HepG2 (cell line): ENCODE measurements at regions not wholly inside any gene's neighbourhood (a gene's known extent, or its start where the extent isn't known, plus 50 kb on each side); places are given as distances from the start of the nearest gene placed in this dataset.
A peak's percentile ranks its signal among the peaks of the same experiment; 100 is the strongest.

Experiments used
- ATAC-seq: fragments of 200-7000 bp; cut with Tn5 transposase; 3 replicates; pipeline ENCODE4 v1.9.1; 2020; ENCODE audit warnings: mild to moderate bottlenecking, moderate library complexity
- BruUV-seq: library from RNA; stranded (reverse); fragments of 400-500 nt; replicated peaks from 2 replicates; lab custom pipeline; 2021; lab: Mats Ljungman, UMichigan
- CTCF ChIA-PET: fragments of 300-600 bp; formaldehyde crosslinking; extraction: SDS; loops from one replicate; lab custom pipeline; 2021; ENCODE audit warnings: low total read pairs, inconsistent platforms, low intra/inter-chr PET ratio; lab: Yijun Ruan, JAX
- POLR2A ChIA-PET: fragments of 350-600 bp; sonication (Branson Sonifier 250); formaldehyde crosslinking; loops from one replicate; lab custom pipeline; 2020; ENCODE audit warnings: antibody characterized with exemption, inconsistent platforms; lab: Yijun Ruan, JAX
- DNase-seq: peaks from one replicate; pipeline ENCODE4 v3.0.0-alpha.2; 2015; ENCODE audit warnings: low spot score
- FAIRE-seq: peaks from 3 replicates; lab custom pipeline; 2011; peaks lifted over from hg19 to GRCh38; lab: Jason Lieb, UNC
- H2AFZ ChIP-seq: one replicate; pipeline ENCODE4 v1.6.1; 2011; ENCODE audit warnings: low read length, inconsistent platforms
- H3K27ac ChIP-seq: fragments of 300-600 bp; 3 replicates; pipeline ENCODE4 v1.8.0; 2011; ENCODE audit warnings: mixed run types, mild to moderate bottlenecking, mixed read lengths, low read length, inconsistent platforms; ENCODE audit not compliant: insufficient read depth; ENCODE audit errors: extremely low read length
- H3K27me3 ChIP-seq, 2 experiments: fragments of 200-600 bp in 1 of 2; 2 replicates in 1 of 2; 3 replicates in 1 of 2; pipeline versions ENCODE4 v1.6.0 to v1.8.0; 2011; ENCODE audit warnings: low read length in 2 of 2, mild to moderate bottlenecking in 2 of 2, moderate library complexity in 2 of 2, inconsistent platforms in 1 of 2; ENCODE audit not compliant: insufficient read depth in 2 of 2, control insufficient read depth in 1 of 2
- H3K36me3 ChIP-seq, 2 experiments: fragments of 200-600 bp in 1 of 2; replicated peaks in 1 of 2; 2 replicates in 1 of 2; 3 replicates in 1 of 2; pipeline versions ENCODE4 v1.5.1 to v1.8.0; 2011; ENCODE audit warnings: low read length in 2 of 2, inconsistent platforms in 1 of 2; ENCODE audit not compliant: insufficient read depth in 2 of 2, control insufficient read depth in 1 of 2
- H3K4me1 ChIP-seq: 2 replicates; pipeline ENCODE4 v1.5.1; 2012; ENCODE audit warnings: low read length, inconsistent platforms; ENCODE audit not compliant: insufficient read depth
- H3K4me2 ChIP-seq: 2 replicates; pipeline ENCODE4 v1.6.0; 2011; ENCODE audit warnings: low read depth, low read length, inconsistent platforms
- H3K4me3 ChIP-seq, 3 experiments: fragments of 200-600 bp in 1 of 3; sonication (generic), shearing (Covaris generic) in 1 of 3; replicated peaks in 1 of 3; 2 replicates each; pipeline ENCODE4 v1.5.1; 2011 to 2016; ENCODE audit warnings: low read length in 3 of 3, inconsistent platforms in 2 of 3, low read depth in 2 of 3, mild to moderate bottlenecking in 2 of 3, control low read depth in 1 of 3, mixed read lengths in 1 of 3; ENCODE audit not compliant: insufficient read depth in 1 of 3
- H3K79me2 ChIP-seq: one replicate; pipeline ENCODE4 v1.6.1; 2011; ENCODE audit warnings: low read length, inconsistent platforms; ENCODE audit not compliant: insufficient read depth
- H3K9ac ChIP-seq: 2 replicates; pipeline ENCODE4 v1.6.0; 2011; ENCODE audit warnings: mild to moderate bottlenecking, low read depth, low read length, inconsistent platforms; ENCODE audit not compliant: insufficient read depth
- H3K9me3 ChIP-seq: 2 replicates; pipeline ENCODE4 v1.5.1; 2012; ENCODE audit warnings: mild to moderate bottlenecking, low read length
- H4K20me1 ChIP-seq: 2 replicates; pipeline ENCODE4 v1.6.0; 2011; ENCODE audit warnings: inconsistent platforms, mild to moderate bottlenecking, low read length, moderate library complexity; ENCODE audit not compliant: insufficient read depth
- ATRX ChIP-seq: sonication (generic); formaldehyde crosslinking; IDR thresholded peaks from 2 replicates; pipeline ENCODE4 v1.4.0; 2020; ENCODE audit warnings: missing genetic modification reagents, borderline replicate concordance
- CAMTA2 ChIP-seq: sonication (generic); formaldehyde crosslinking; IDR thresholded peaks from 2 replicates; pipeline ENCODE4 v1.4.0; 2020; ENCODE audit warnings: mild to moderate bottlenecking, missing genetic modification reagents, borderline replicate concordance
- ELF1 ChIP-seq: sonication (generic); formaldehyde crosslinking; IDR thresholded peaks from 2 replicates; pipeline ENCODE4 v1.4.0; 2020; ENCODE audit warnings: missing genetic modification reagents
- HNRNPK ChIP-seq: fragments of 200-400 bp; formaldehyde crosslinking; IDR thresholded peaks from 2 replicates; pipeline ENCODE4 v1.6.1; 2018; ENCODE audit warnings: low read length, low read depth, moderate library complexity, mild to moderate bottlenecking; ENCODE audit not compliant: poor library complexity, severe bottlenecking
- RAD21 ChIP-seq: fragments of 450-650 bp; formaldehyde crosslinking; IDR thresholded peaks from 2 replicates; pipeline ENCODE4 v1.5.0; 2020; ENCODE audit warnings: mild to moderate bottlenecking
- SAP130 ChIP-seq: IDR thresholded peaks from 2 replicates; pipeline ENCODE4 v1.6.1; 2016; ENCODE audit warnings: low read depth
- SIN3A ChIP-seq: IDR thresholded peaks from 2 replicates; pipeline ENCODE4 v1.6.1; 2011; ENCODE audit warnings: low read depth, mild to moderate bottlenecking, control low read depth, low read length, borderline replicate concordance
- SP1 ChIP-seq, 2 experiments: fragments of 450-650 bp in 1 of 2; sonication (generic) in 1 of 2; formaldehyde crosslinking in 1 of 2; IDR thresholded peaks; 2 replicates each; pipeline versions ENCODE4 v1.4.0 to v1.6.1; 2016 to 2020; ENCODE audit warnings: missing genetic modification reagents in 1 of 2
- SRY ChIP-seq: sonication (generic); formaldehyde crosslinking; IDR thresholded peaks from 2 replicates; pipeline ENCODE4 v1.8.0; 2022; ENCODE audit warnings: mild to moderate bottlenecking, missing genetic modification reagents
- TAF1 ChIP-seq: sonication (generic); formaldehyde crosslinking; IDR thresholded peaks from 2 replicates; pipeline ENCODE4 v1.4.0; 2020; ENCODE audit warnings: missing genetic modification reagents
- ZNF383 ChIP-seq: sonication (generic); formaldehyde crosslinking; IDR thresholded peaks from 2 replicates; pipeline ENCODE4 v1.4.0; 2020; ENCODE audit warnings: missing genetic modification reagents, mild to moderate bottlenecking, borderline replicate concordance
- ZNF431 ChIP-seq: sonication (generic); formaldehyde crosslinking; IDR thresholded peaks from 2 replicates; pipeline ENCODE4 v1.9.0; 2022; ENCODE audit warnings: missing genetic modification reagents, low read depth, mild to moderate bottlenecking, borderline replicate concordance
- WGBS: methylation state at CpG from one replicate; pipeline ENCODE4 v1.1.6; 2017; ENCODE audit warnings: low lambda C conversion rate; 5-methylcytosine and 5-hydroxymethylcytosine counted together
- in situ Hi-C: cut with HindIII; loops from 2 replicates; pipeline ENCODE4 v1.10.0; 2017; ENCODE audit warnings: low pct_unique_long_range_greater_than_20kb; ENCODE audit not compliant: extremely low pct_ligation_motif_present
- intact Hi-C: fragments of 100-400 bp; cut with micrococcal nuclease; formaldehyde crosslinking; loops from one replicate; pipeline ENCODE4 v1.10.0; 2022; ENCODE audit not compliant: unreplicated experiment
- TF ChIP-seq, protein P1 (sequence below): sonication (generic); formaldehyde crosslinking; IDR thresholded peaks from 2 replicates; pipeline ENCODE4 v1.4.0; 2020; ENCODE audit warnings: missing genetic modification reagents
- TF ChIP-seq, protein P2 (sequence below): sonication (generic); formaldehyde crosslinking; IDR thresholded peaks from 2 replicates; pipeline ENCODE4 v1.5.0; 2020; ENCODE audit warnings: mild to moderate bottlenecking, missing genetic modification reagents

DNA sequence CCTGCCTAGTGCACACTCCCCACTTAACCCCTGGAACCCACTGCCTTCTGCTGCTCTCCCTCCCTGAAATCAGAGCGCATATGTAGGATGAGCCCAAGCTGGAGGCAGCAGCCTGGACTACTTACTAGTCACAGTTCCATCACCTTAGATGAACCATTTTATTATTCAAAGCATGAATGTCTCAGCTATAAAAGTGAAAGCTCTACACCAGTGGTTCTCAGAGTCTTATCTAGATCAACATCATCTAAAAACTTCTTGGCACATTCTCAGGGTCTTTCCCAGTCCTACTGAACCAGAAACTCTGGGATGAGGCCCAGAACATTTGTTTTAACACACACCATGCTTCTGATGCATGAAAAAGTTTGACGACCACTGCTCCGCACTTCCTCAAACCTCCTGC lies 100.3 kb upstream of the ANK3 start (continued):
- TF ChIP-seq SP1 (IDR thresholded peaks at IDR 0.05): no peak
- no peak for TF ChIP-seq SP1 (CRISPR knock-in tag; IDR thresholded peaks at IDR 0.05)
- TF ChIP-seq RAD21 (CRISPR knock-in tag): no peak
- TF ChIP-seq SIN3A: no peak
- no peak for TF ChIP-seq SAP130 (CRISPR knock-in tag)
- TF ChIP-seq, protein P1, sequence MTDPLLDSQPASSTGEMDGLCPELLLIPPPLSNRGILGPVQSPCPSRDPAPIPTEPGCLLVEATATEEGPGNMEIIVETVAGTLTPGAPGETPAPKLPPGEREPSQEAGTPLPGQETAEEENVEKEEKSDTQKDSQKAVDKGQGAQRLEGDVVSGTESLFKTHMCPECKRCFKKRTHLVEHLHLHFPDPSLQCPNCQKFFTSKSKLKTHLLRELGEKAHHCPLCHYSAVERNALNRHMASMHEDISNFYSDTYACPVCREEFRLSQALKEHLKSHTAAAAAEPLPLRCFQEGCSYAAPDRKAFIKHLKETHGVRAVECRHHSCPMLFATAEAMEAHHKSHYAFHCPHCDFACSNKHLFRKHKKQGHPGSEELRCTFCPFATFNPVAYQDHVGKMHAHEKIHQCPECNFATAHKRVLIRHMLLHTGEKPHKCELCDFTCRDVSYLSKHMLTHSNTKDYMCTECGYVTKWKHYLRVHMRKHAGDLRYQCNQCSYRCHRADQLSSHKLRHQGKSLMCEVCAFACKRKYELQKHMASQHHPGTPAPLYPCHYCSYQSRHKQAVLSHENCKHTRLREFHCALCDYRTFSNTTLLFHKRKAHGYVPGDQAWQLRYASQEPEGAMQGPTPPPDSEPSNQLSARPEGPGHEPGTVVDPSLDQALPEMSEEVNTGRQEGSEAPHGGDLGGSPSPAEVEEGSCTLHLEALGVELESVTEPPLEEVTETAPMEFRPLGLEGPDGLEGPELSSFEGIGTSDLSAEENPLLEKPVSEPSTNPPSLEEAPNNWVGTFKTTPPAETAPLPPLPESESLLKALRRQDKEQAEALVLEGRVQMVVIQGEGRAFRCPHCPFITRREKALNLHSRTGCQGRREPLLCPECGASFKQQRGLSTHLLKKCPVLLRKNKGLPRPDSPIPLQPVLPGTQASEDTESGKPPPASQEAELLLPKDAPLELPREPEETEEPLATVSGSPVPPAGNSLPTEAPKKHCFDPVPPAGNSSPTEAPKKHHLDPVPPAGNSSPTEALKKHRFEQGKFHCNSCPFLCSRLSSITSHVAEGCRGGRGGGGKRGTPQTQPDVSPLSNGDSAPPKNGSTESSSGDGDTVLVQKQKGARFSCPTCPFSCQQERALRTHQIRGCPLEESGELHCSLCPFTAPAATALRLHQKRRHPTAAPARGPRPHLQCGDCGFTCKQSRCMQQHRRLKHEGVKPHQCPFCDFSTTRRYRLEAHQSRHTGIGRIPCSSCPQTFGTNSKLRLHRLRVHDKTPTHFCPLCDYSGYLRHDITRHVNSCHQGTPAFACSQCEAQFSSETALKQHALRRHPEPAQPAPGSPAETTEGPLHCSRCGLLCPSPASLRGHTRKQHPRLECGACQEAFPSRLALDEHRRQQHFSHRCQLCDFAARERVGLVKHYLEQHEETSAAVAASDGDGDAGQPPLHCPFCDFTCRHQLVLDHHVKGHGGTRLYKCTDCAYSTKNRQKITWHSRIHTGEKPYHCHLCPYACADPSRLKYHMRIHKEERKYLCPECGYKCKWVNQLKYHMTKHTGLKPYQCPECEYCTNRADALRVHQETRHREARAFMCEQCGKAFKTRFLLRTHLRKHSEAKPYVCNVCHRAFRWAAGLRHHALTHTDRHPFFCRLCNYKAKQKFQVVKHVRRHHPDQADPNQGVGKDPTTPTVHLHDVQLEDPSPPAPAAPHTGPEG: no peak
- no peak for TF ChIP-seq TAF1 (CRISPR knock-in tag)
- TF ChIP-seq, all 625 proteins: peak for 0

DNA sequence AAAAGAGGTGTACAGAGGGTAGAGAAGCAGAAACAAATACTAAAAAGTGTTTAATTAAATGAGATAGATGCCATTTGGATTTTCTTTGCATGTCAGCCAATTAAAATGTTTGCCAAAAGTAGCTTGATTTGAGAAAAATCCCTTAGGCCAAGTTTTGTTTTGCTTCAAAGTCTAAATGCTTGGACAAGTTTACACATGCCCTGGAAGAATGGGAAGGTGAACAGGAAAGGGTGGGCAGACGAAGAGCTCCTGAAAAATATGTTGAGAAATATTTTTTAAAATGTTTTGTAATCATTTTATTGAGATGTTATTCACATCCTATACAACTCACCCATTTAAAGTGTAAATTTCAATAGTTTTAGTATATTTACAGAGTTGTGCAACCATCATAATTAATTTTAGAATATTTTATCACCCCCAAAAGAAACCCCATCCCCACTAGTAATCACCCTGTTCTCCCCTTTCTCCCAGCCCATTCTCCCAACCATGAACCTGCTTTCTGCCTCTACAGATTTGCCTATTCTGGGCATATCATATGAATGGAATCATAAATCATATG lies 98.5 kb upstream of the ANK3 start:
- 0% methylated on average over 1 of the region's 1 CpG for WGBS
- H3K27me3 ChIP-seq: no peaks in the 10 kb centered on the region
- TF ChIP-seq ZNF431 (CRISPR knock-in tag) (no peak), ATRX (CRISPR knock-in tag) (no peak), CAMTA2 (CRISPR knock-in tag) (no peak), ELF1 (CRISPR knock-in tag) (no peak), SRY (CRISPR knock-in tag) (no peak), ZNF383 (CRISPR knock-in tag) (no peak), HNRNPK (peak; percentile 52)
- TF ChIP-seq, protein P2, sequence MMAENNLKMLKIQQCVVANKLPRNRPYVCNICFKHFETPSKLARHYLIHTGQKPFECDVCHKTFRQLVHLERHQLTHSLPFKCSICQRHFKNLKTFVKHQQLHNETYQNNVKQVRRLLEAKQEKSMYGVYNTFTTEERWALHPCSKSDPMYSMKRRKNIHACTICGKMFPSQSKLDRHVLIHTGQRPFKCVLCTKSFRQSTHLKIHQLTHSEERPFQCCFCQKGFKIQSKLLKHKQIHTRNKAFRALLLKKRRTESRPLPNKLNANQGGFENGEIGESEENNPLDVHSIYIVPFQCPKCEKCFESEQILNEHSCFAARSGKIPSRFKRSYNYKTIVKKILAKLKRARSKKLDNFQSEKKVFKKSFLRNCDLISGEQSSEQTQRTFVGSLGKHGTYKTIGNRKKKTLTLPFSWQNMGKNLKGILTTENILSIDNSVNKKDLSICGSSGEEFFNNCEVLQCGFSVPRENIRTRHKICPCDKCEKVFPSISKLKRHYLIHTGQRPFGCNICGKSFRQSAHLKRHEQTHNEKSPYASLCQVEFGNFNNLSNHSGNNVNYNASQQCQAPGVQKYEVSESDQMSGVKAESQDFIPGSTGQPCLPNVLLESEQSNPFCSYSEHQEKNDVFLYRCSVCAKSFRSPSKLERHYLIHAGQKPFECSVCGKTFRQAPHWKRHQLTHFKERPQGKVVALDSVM: no peak
- in situ Hi-C loops (no loop called here), intact Hi-C loops (no loop called here)
- FAIRE-seq (no peak), ATAC-seq (no peak), DNase-seq (no peak)
- no peak overlapping the region for H3K4me2 ChIP-seq
- CTCF ChIA-PET: no interaction called here
- H3K9me3 ChIP-seq: no peaks in the 10 kb centered on the region
- H4K20me1 ChIP-seq: no peaks in the 10 kb centered on the region
- no peaks in the 10 kb centered on the region for H3K4me1 ChIP-seq
- H3K27ac ChIP-seq: no peak overlapping the region
- no peak overlapping the region for H3K4me3 ChIP-seq
- POLR2A ChIA-PET: no interaction called here
- H3K9ac ChIP-seq: no peak overlapping the region
- no peaks in the 10 kb centered on the region for H3K79me2 ChIP-seq
- BruUV-seq: no TSS peak
- no peaks in the 10 kb centered on the region for H3K36me3 ChIP-seq
- no peak overlapping the region for H2AFZ ChIP-seq
